Ishikawa (cell line): ENCODE measurements at regions not wholly inside any gene's neighbourhood (a gene's known extent, or its start where the extent isn't known, plus 50 kb on each side); places are given as distances from the start of the nearest gene placed in this dataset.

Source experiments
- CEBPB ChIP-seq: IDR thresholded peaks from 2 replicates; pipeline ENCODE4 v1.6.1; 2012
- EGR1 ChIP-seq: IDR thresholded peaks from 2 replicates; pipeline ENCODE4 v1.6.1; 2012
- EP300 ChIP-seq: IDR thresholded peaks from 2 replicates; pipeline ENCODE4 v1.6.1; 2012; ENCODE audit warnings: borderline replicate concordance
- MAX ChIP-seq: IDR thresholded peaks from 2 replicates; pipeline ENCODE4 v1.6.1; 2012
- NFIC ChIP-seq: IDR thresholded peaks from 2 replicates; pipeline ENCODE4 v1.6.1; 2012
- RAD21 ChIP-seq: IDR thresholded peaks from 2 replicates; pipeline ENCODE4 v1.6.1; 2012; ENCODE audit warnings: low read depth
- REST ChIP-seq: IDR thresholded peaks from 2 replicates; pipeline ENCODE4 v1.6.1; 2012; ENCODE audit warnings: low read depth, mild to moderate bottlenecking
- TAF1 ChIP-seq: IDR thresholded peaks from 2 replicates; pipeline ENCODE4 v1.6.1; 2012; ENCODE audit warnings: low read depth, mild to moderate bottlenecking
- TCF12 ChIP-seq: IDR thresholded peaks from 2 replicates; pipeline ENCODE4 v1.6.1; 2012; ENCODE audit warnings: low read depth
- TEAD4 ChIP-seq: IDR thresholded peaks from 2 replicates; pipeline ENCODE4 v1.6.1; 2012
- YY1 ChIP-seq: IDR thresholded peaks from 2 replicates; pipeline ENCODE4 v1.6.1; 2012; ENCODE audit warnings: low read depth

- TF ChIP-seq MAX = no peak
- no peak for TF ChIP-seq CEBPB
- no peak for TF ChIP-seq RAD21
- TF ChIP-seq EP300 = no peak
- no peak for TF ChIP-seq YY1
- no peak for TF ChIP-seq REST
- TF ChIP-seq TAF1 = no peak
- TF ChIP-seq NFIC = no peak
- no peak for TF ChIP-seq TCF12
- no peak for TF ChIP-seq EGR1
- TF ChIP-seq TEAD4 = no peak
Measured at GRCh38 chr2:45330637-45331409, 280.2 kb downstream of the SRBD1 start.
